ENCODE measurements at regions not wholly inside any gene's neighbourhood (a gene's known extent, or its start where the extent isn't known, plus 50 kb on each side); places are given as distances from the start of the nearest gene placed in this dataset.
"Not testable (repeated sequence)": the region's sequence is repeated elsewhere in the genome, so short reads cannot be mapped to it uniquely, and the experiment has no call there.

GRCh38 chr5:163352531-163352930 lies 84.9 kb upstream of the CCNG1 start:
- BruUV-seq (replicated peaks) = no TSS peak
- no peak overlapping the region for H3K4me3 Mint-ChIP-seq (ENCODE audit: unreplicated experiment)
- POLR2A ChIA-PET = no interaction called here
- no peaks in the 10 kb centered on the region for H3K4me1 Mint-ChIP-seq (ENCODE audit: insufficient read depth, unreplicated experiment)
- intact Hi-C loops (cut with micrococcal nuclease) = no loop called here
- H3K27me3 Mint-ChIP-seq (ENCODE audit: insufficient read depth, unreplicated experiment) = peaks cover 26% of the 10 kb centered on the region
- H3K27ac Mint-ChIP-seq (ENCODE audit: low read depth, unreplicated experiment) = no peak overlapping the region
- TF ChIP-seq, protein P1, sequence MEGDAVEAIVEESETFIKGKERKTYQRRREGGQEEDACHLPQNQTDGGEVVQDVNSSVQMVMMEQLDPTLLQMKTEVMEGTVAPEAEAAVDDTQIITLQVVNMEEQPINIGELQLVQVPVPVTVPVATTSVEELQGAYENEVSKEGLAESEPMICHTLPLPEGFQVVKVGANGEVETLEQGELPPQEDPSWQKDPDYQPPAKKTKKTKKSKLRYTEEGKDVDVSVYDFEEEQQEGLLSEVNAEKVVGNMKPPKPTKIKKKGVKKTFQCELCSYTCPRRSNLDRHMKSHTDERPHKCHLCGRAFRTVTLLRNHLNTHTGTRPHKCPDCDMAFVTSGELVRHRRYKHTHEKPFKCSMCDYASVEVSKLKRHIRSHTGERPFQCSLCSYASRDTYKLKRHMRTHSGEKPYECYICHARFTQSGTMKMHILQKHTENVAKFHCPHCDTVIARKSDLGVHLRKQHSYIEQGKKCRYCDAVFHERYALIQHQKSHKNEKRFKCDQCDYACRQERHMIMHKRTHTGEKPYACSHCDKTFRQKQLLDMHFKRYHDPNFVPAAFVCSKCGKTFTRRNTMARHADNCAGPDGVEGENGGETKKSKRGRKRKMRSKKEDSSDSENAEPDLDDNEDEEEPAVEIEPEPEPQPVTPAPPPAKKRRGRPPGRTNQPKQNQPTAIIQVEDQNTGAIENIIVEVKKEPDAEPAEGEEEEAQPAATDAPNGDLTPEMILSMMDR (IDR thresholded peaks at IDR 0.05; ENCODE audit: unreplicated experiment) = no peak
- CTCF ChIA-PET = no interaction called here
- DNase-seq (ENCODE audit: unreplicated experiment) = no peak
- no peaks in the 10 kb centered on the region for H3K9me3 Mint-ChIP-seq (ENCODE audit: unreplicated experiment)
- H3K36me3 Mint-ChIP-seq (ENCODE audit: insufficient read depth, unreplicated experiment) = no peaks in the 10 kb centered on the region

DNA sequence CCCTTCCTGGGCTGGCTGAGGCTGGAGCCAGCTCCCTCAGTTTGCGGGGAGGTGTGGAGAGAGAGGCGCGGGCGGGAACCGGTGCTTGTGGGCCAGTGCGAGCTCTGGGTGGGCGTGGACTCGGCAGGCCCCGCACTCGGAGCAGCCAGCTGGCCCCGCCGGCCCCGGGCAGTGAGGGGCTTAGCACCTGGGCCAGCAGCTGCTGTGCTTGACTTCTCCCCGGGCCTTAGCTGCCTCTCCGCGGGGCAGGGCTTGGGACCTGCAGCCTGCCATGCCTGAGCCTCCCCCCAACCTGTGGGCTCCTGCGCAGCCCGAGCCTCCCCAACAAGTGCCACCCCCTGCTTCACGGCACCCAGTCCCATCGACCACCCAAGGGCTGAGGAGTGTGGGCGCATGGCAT lies 81.6 kb upstream of the CCNG1 start:
- peaks cover 35% of the 10 kb centered on the region for H3K27me3 Mint-ChIP-seq (ENCODE audit: insufficient read depth, unreplicated experiment)
- intact Hi-C loops (cut with micrococcal nuclease); H3K4me3 Mint-ChIP-seq (ENCODE audit: unreplicated experiment); H3K4me1 Mint-ChIP-seq (ENCODE audit: insufficient read depth, unreplicated experiment); H3K36me3 Mint-ChIP-seq (ENCODE audit: insufficient read depth, unreplicated experiment); DNase-seq (ENCODE audit: unreplicated experiment); H3K9me3 Mint-ChIP-seq (ENCODE audit: unreplicated experiment); BruUV-seq (replicated peaks); H3K27ac Mint-ChIP-seq (ENCODE audit: low read depth, unreplicated experiment); POLR2A ChIA-PET: not testable (repeated sequence)
- CTCF ChIA-PET = interaction anchor here (0.8 kb wide), 1 partner anchor 9 kb away, joined by 4 read pairs; no protein-coding TSS in a partner anchor

DNA sequence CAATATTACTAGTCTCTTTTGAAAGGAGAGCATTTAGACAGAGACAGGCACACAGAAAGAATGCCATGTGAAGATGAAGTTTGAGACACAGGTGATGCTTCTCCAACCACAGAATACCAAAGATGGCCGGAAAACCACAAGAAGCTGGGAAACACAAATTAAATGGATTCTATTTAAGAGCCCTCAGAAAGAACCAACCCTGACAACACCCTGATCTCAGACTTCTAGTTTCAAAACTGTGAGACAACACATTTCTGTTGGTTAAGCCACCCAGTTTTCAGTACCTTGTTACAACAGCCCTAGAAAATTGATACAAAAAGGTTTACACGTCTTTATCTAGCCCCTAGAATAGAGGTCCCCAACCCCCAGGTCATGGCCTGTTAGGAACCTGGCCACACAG lies 79.8 kb upstream of the CCNG1 start:
- H3K4me1 Mint-ChIP-seq (ENCODE audit: insufficient read depth, unreplicated experiment) = no peaks in the 10 kb centered on the region
- intact Hi-C loops (cut with micrococcal nuclease) = no loop called here
- CTCF ChIA-PET = interaction anchor here (0.6 to 1.8 kb wide), 3 partner anchors 10 to 611 kb away, joined by 3 to 11 read pairs (median 3); no protein-coding TSS in a partner anchor
- TF ChIP-seq, protein P1 (IDR thresholded peaks at IDR 0.05; ENCODE audit: unreplicated experiment) = no peak
- POLR2A ChIA-PET = no interaction called here
- BruUV-seq (replicated peaks) = no TSS peak
- H3K27ac Mint-ChIP-seq (ENCODE audit: low read depth, unreplicated experiment) = no peak overlapping the region
- H3K36me3 Mint-ChIP-seq (ENCODE audit: insufficient read depth, unreplicated experiment) = no peaks in the 10 kb centered on the region
- no peak overlapping the region for H3K4me3 Mint-ChIP-seq (ENCODE audit: unreplicated experiment)
- H3K27me3 Mint-ChIP-seq (ENCODE audit: insufficient read depth, unreplicated experiment) = peaks cover 21% of the 10 kb centered on the region
- no peaks in the 10 kb centered on the region for H3K9me3 Mint-ChIP-seq (ENCODE audit: unreplicated experiment)
- DNase-seq (ENCODE audit: unreplicated experiment) = no peak

- CTCF ChIA-PET = no interaction called here
- BruUV-seq (replicated peaks) = no TSS peak
- H3K36me3 Mint-ChIP-seq (ENCODE audit: insufficient read depth, unreplicated experiment) = no peaks in the 10 kb centered on the region
Measured at GRCh38 chr5:163360656-163361055, 76.7 kb upstream of the CCNG1 start.

More at GRCh38 chr5:163360656-163361055, 76.7 kb upstream of the CCNG1 start:
- POLR2A ChIA-PET = no interaction called here
- H3K4me3 Mint-ChIP-seq (ENCODE audit: unreplicated experiment) = no peak overlapping the region
- peaks cover 4% of the 10 kb centered on the region for H3K9me3 Mint-ChIP-seq (ENCODE audit: unreplicated experiment)
- H3K27ac Mint-ChIP-seq (ENCODE audit: low read depth, unreplicated experiment) = no peak overlapping the region
- H3K4me1 Mint-ChIP-seq (ENCODE audit: insufficient read depth, unreplicated experiment) = no peaks in the 10 kb centered on the region
- TF ChIP-seq, protein P1 (IDR thresholded peaks at IDR 0.05; ENCODE audit: unreplicated experiment) = no peak
- DNase-seq (ENCODE audit: unreplicated experiment) = no peak
- intact Hi-C loops (cut with micrococcal nuclease) = no loop called here
- peaks cover 21% of the 10 kb centered on the region for H3K27me3 Mint-ChIP-seq (ENCODE audit: insufficient read depth, unreplicated experiment)

All from MCF 10A (cell line).